G401.6 (cell line): ENCODE measurements at regions not wholly inside any gene's neighbourhood (a gene's known extent, or its start where the extent isn't known, plus 50 kb on each side); places are given as distances from the start of the nearest gene placed in this dataset.

Experiments
- FAIRE-seq: peaks from 2 replicates; lab custom pipeline; 2012; peaks lifted over from hg19 to GRCh38; lab: Jason Lieb, UNC

DNA sequence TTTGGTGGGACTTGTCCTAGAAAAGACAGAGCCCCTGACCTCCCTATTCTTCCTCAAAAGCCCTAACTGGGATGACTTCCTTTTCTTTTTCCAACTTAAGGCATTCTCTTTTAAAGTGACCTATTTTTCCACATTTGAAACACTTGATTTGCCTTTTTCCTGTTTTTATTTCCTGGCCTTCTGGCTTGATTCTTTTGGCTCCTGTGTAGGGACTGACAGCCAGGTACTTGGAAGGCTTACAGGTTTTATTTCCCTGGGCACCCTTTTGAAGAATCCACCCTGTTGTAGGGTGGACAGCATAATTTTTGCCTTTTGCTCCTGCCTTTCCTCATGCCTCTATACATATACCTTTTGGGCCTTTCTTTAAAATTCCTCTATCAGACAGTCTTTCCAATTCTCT, 271.0 kb upstream of the AMELY start:
- FAIRE-seq = no peak

- FAIRE-seq = no peak
These were observed 266.1 kb upstream of the AMELY start for GRCh38 chrY:7177631-7178030.

DNA sequence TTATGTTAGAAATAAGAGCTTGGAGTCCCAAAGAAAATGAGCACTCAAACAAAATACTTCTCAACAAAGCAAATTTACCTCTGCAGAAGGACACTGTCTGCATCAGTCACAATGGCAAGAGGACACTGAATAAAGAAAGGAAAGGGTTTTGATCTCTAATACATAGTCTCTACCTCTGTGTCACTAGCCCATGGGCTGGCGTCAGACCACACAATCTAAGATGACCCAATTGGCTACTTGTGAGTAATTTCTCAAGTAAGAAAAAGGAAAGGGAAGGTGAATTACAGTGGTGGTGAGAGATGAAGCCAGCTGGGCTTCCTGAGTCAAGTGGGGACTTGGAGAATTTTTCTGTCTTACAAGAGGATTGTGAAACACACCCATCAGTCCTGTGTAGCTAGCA, 257.9 kb upstream of the AMELY start:
- FAIRE-seq = no peak

DNA sequence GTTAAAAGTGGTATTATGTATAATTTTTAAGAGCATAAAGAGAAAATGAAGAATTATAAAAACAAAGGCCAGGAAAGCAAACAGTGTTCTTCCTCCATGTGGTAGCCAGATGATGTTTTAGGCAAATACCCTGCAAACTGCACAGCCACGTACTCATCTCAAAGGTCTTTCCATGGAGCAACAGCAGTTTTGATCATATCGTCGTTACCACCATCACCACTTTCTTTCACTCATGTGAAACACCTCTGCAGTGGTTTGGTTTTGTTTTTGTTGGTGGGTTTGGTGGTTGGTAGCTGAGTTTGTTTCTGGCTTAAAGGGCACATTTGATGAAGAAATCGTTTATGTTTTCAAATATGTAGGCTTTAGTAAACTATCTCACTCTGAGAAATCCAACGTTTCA, 229.9 kb upstream of the AMELY start:
- FAIRE-seq = no peak
